GM18909 (cell line): ENCODE measurements at regions not wholly inside any gene's neighbourhood (a gene's known extent, or its start where the extent isn't known, plus 50 kb on each side); places are given as distances from the start of the nearest gene placed in this dataset.

Experiments
- ATAC-seq: cut with Tn5 transposase; IDR thresholded peaks from one replicate; pipeline ENCODE4 v1.9.1; 2021; ENCODE audit warnings: mild to moderate bottlenecking; ENCODE audit not compliant: unreplicated experiment, poor library complexity

- peak; percentile 55 for ATAC-seq
Measured at GRCh38 chr4:77358315-77358928, 201.4 kb downstream of the CCNG2 start.

- ATAC-seq: no peak
Measured at GRCh38 chr4:77360451-77360850, 203.4 kb downstream of the CCNG2 start.

- ATAC-seq: peak; percentile 75
Measured at GRCh38 chr4:77366876-77367275, 209.9 kb downstream of the CCNG2 start.

- ATAC-seq: no peak
Measured at GRCh38 chr4:77367638-77368037, 210.6 kb downstream of the CCNG2 start.

GRCh38 chr4:77372375-77372774 lies 215.4 kb downstream of the CCNG2 start:
- ATAC-seq: no peak

- no peak for ATAC-seq
Measured at GRCh38 chr4:77375866-77376607, 219.0 kb downstream of the CCNG2 start.

- no peak for ATAC-seq
Measured at GRCh38 chr4:77376788-77377460, 219.9 kb downstream of the CCNG2 start.

GRCh38 chr4:77384094-77384493 lies 221.5 kb upstream of the CXCL13 start:
- no peak for ATAC-seq

GRCh38 chr4:77385124-77385969 lies 220.3 kb upstream of the CXCL13 start:
- ATAC-seq: peak; percentile 70

- ATAC-seq: no peak
Measured at GRCh38 chr4:77393996-77394395, 211.6 kb upstream of the CXCL13 start.

- ATAC-seq: no peak
Measured at GRCh38 chr4:77395481-77395880, 210.1 kb upstream of the CXCL13 start.

- ATAC-seq: no peak
Measured at GRCh38 chr4:77398256-77398655, 207.4 kb upstream of the CXCL13 start.

- no peak for ATAC-seq
Measured at GRCh38 chr4:77399831-77400230, 205.8 kb upstream of the CXCL13 start.

GRCh38 chr4:77413766-77414165 lies 191.9 kb upstream of the CXCL13 start:
- ATAC-seq: no peak

GRCh38 chr4:77415689-77416088 lies 189.9 kb upstream of the CXCL13 start:
- ATAC-seq: no peak

- ATAC-seq: peak; percentile 45
Measured at GRCh38 chr4:77418333-77418732, 187.3 kb upstream of the CXCL13 start.

- no peak for ATAC-seq
Measured at GRCh38 chr4:77430847-77431246, 174.8 kb upstream of the CXCL13 start.

GRCh38 chr4:77431546-77431945 lies 174.1 kb upstream of the CXCL13 start:
- ATAC-seq: no peak

GRCh38 chr4:77432717-77433417 lies 172.8 kb upstream of the CXCL13 start:
- peak; percentile 7 for ATAC-seq

GRCh38 chr4:77433418-77433733 lies 172.2 kb upstream of the CXCL13 start:
- ATAC-seq: peak; percentile 79
